ENCODE measurements at regions not wholly inside any gene's neighbourhood (a gene's known extent, or its start where the extent isn't known, plus 50 kb on each side); places are given as distances from the start of the nearest gene placed in this dataset.

- intact Hi-C loops (cut with micrococcal nuclease), result no loop called here
- DNase-seq, result no peak
- CTCF ChIA-PET (ENCODE audit: partially characterized antibody), result no interaction called here
- no peak overlapping the region for H3K4me3 Mint-ChIP-seq
- no peaks in the 10 kb centered on the region for H3K9me3 ChIP-seq (ENCODE audit: control insufficient read depth in 1 of 2, low read length in 2 of 2)
- no peaks in the 10 kb centered on the region for H3K36me3 ChIP-seq (ENCODE audit: insufficient read depth, low read length)
- no peak overlapping the region for H3K27ac ChIP-seq (ENCODE audit: low read depth, low read length)
- POLR2A ChIA-PET (ENCODE audit: partially characterized antibody), result no interaction called here
- no peaks in the 10 kb centered on the region for H3K36me3 Mint-ChIP-seq
- H3K4me1 ChIP-seq (ENCODE audit: insufficient read depth, low read length), result no peaks in the 10 kb centered on the region
- H3K27me3 Mint-ChIP-seq, result no peaks in the 10 kb centered on the region
- no peak overlapping the region for H3K27ac Mint-ChIP-seq
- peaks cover 0 to 3% (median under 1%) of the 10 kb centered on the region in 4 donors for H3K4me1 Mint-ChIP-seq
- H3K9me3 Mint-ChIP-seq, result peaks cover 0 to 1% (median 0%) of the 10 kb centered on the region in 8 donors
- no peak overlapping the region for H3K4me3 ChIP-seq (ENCODE audit: low read length in 2 of 2)
- H3K27me3 ChIP-seq (ENCODE audit: insufficient read depth, low read length), result no peaks in the 10 kb centered on the region
These were observed 255.6 kb upstream of the DPYD start for GRCh38 chr1:98176414-98176813.

- H3K4me3 Mint-ChIP-seq, result no peak overlapping the region
- intact Hi-C loops (cut with micrococcal nuclease), result no loop called here
- H3K27me3 Mint-ChIP-seq, result no peaks in the 10 kb centered on the region
- H3K4me1 Mint-ChIP-seq, result peaks cover 0 to 3% (median under 1%) of the 10 kb centered on the region in 4 donors
- H3K4me1 ChIP-seq (ENCODE audit: insufficient read depth, low read length), result no peaks in the 10 kb centered on the region
- ChIA-PET POLR2A (ENCODE audit: partially characterized antibody) (no interaction called here), CTCF (ENCODE audit: partially characterized antibody) (no interaction called here)
- no peaks in the 10 kb centered on the region for H3K36me3 Mint-ChIP-seq
- H3K9me3 Mint-ChIP-seq, result no peaks in the 10 kb centered on the region
- H3K27ac ChIP-seq (ENCODE audit: low read depth, low read length), result no peak overlapping the region
- no peak for DNase-seq
- no peak overlapping the region for H3K27ac Mint-ChIP-seq
- no peaks in the 10 kb centered on the region for H3K36me3 ChIP-seq (ENCODE audit: insufficient read depth, low read length)
- no peak overlapping the region for H3K4me3 ChIP-seq (ENCODE audit: low read length in 2 of 2)
- no peaks in the 10 kb centered on the region for H3K27me3 ChIP-seq (ENCODE audit: insufficient read depth, low read length)
- H3K9me3 ChIP-seq (ENCODE audit: control insufficient read depth in 1 of 2, low read length in 2 of 2), result no peaks in the 10 kb centered on the region
These were observed 251.7 kb upstream of the DPYD start for GRCh38 chr1:98172578-98172977.

GRCh38 chr1:98172022-98172421 lies 251.2 kb upstream of the DPYD start:
- H3K36me3 ChIP-seq (ENCODE audit: insufficient read depth, low read length), result no peaks in the 10 kb centered on the region
- H3K27ac ChIP-seq (ENCODE audit: low read depth, low read length), result no peak overlapping the region
- H3K27me3 Mint-ChIP-seq, result no peaks in the 10 kb centered on the region
- H3K27ac Mint-ChIP-seq, result no peak overlapping the region
- H3K36me3 Mint-ChIP-seq, result no peaks in the 10 kb centered on the region
- no peaks in the 10 kb centered on the region for H3K27me3 ChIP-seq (ENCODE audit: insufficient read depth, low read length)
- no peak overlapping the region for H3K4me3 Mint-ChIP-seq
- intact Hi-C loops (cut with micrococcal nuclease), result no loop called here
- no peaks in the 10 kb centered on the region for H3K4me1 ChIP-seq (ENCODE audit: insufficient read depth, low read length)
- no peaks in the 10 kb centered on the region for H3K9me3 Mint-ChIP-seq
- H3K4me3 ChIP-seq (ENCODE audit: low read length in 2 of 2), result no peak overlapping the region
- peaks cover 0 to 3% (median under 1%) of the 10 kb centered on the region in 4 donors for H3K4me1 Mint-ChIP-seq
- CTCF ChIA-PET (ENCODE audit: partially characterized antibody), result no interaction called here
- H3K9me3 ChIP-seq (ENCODE audit: control insufficient read depth in 1 of 2, low read length in 2 of 2), result no peaks in the 10 kb centered on the region
- DNase-seq, result no peak
- POLR2A ChIA-PET (ENCODE audit: partially characterized antibody), result no interaction called here

- no peaks in the 10 kb centered on the region for H3K27me3 ChIP-seq (ENCODE audit: insufficient read depth, low read length)
- no peaks in the 10 kb centered on the region for H3K4me1 ChIP-seq (ENCODE audit: insufficient read depth, low read length)
- H3K4me3 ChIP-seq (ENCODE audit: low read length in 2 of 2), result no peak overlapping the region
- no peaks in the 10 kb centered on the region for H3K9me3 Mint-ChIP-seq
- DNase-seq, result no peak
- intact Hi-C loops (cut with micrococcal nuclease), result no loop called here
- H3K9me3 ChIP-seq (ENCODE audit: control insufficient read depth in 1 of 2, low read length in 2 of 2), result no peaks in the 10 kb centered on the region
- no peak overlapping the region for H3K4me3 Mint-ChIP-seq
- H3K4me1 Mint-ChIP-seq, result peaks cover 0 to 4% (median 2%) of the 10 kb centered on the region in 4 donors
- no peaks in the 10 kb centered on the region for H3K36me3 ChIP-seq (ENCODE audit: insufficient read depth, low read length)
- H3K36me3 Mint-ChIP-seq, result no peaks in the 10 kb centered on the region
- ChIA-PET POLR2A (ENCODE audit: partially characterized antibody) (no interaction called here), CTCF (ENCODE audit: partially characterized antibody) (no interaction called here)
- H3K27me3 Mint-ChIP-seq, result peaks cover 0 to 2% of the 10 kb centered on the region in 2 donors
- no peak overlapping the region for H3K27ac ChIP-seq (ENCODE audit: low read depth, low read length)
- no peak overlapping the region for H3K27ac Mint-ChIP-seq
These were observed 243.7 kb upstream of the DPYD start for GRCh38 chr1:98164509-98164908.

- Histone ChIP-seq H3K4me1 (ENCODE audit: insufficient read depth, low read length) (no peaks in the 10 kb centered on the region), H3K4me3 (ENCODE audit: low read length in 2 of 2) (no peak overlapping the region), H3K27ac (ENCODE audit: low read depth, low read length) (no peak overlapping the region), H3K27me3 (ENCODE audit: insufficient read depth, low read length) (no peaks in the 10 kb centered on the region), H3K36me3 (ENCODE audit: insufficient read depth, low read length) (no peaks in the 10 kb centered on the region), H3K9me3 (ENCODE audit: control insufficient read depth in 1 of 2, low read length in 2 of 2) (no peaks in the 10 kb centered on the region)
- Mint-ChIP-seq H3K36me3 (no peaks in the 10 kb centered on the region), H3K4me3 (no peak overlapping the region), H3K27me3 (peaks cover 0 to 8% of the 10 kb centered on the region in 2 donors), H3K4me1 (no peaks in the 10 kb centered on the region), H3K9me3 (peaks cover 0 to 10% (median 5%) of the 10 kb centered on the region in 8 donors), H3K27ac (no peak overlapping the region)
- no peak for DNase-seq
- intact Hi-C loops (cut with micrococcal nuclease), result no loop called here
- ChIA-PET POLR2A (ENCODE audit: partially characterized antibody) (no interaction called here), CTCF (ENCODE audit: partially characterized antibody) (no interaction called here)
These were observed 236.9 kb upstream of the DPYD start for GRCh38 chr1:98157524-98158313.

- intact Hi-C loops (cut with micrococcal nuclease), result no loop called here
- POLR2A ChIA-PET (ENCODE audit: partially characterized antibody), result no interaction called here
- H3K4me1 ChIP-seq (ENCODE audit: insufficient read depth, low read length), result no peaks in the 10 kb centered on the region
- no peak overlapping the region for H3K27ac ChIP-seq (ENCODE audit: low read depth, low read length)
- H3K36me3 ChIP-seq (ENCODE audit: insufficient read depth, low read length), result no peaks in the 10 kb centered on the region
- H3K36me3 Mint-ChIP-seq, result no peaks in the 10 kb centered on the region
- H3K4me1 Mint-ChIP-seq, result no peaks in the 10 kb centered on the region
- no peaks in the 10 kb centered on the region for H3K27me3 ChIP-seq (ENCODE audit: insufficient read depth, low read length)
- H3K9me3 Mint-ChIP-seq, result peaks cover 4 to 21% (median 14%) of the 10 kb centered on the region in 8 donors
- peaks cover 2% of the 10 kb centered on the region in 2 donors for H3K27me3 Mint-ChIP-seq
- no peaks in the 10 kb centered on the region for H3K9me3 ChIP-seq (ENCODE audit: control insufficient read depth in 1 of 2, low read length in 2 of 2)
- no peak for DNase-seq
- CTCF ChIA-PET (ENCODE audit: partially characterized antibody), result no interaction called here
- H3K4me3 ChIP-seq (ENCODE audit: low read length in 2 of 2), result no peak overlapping the region
- no peak overlapping the region for H3K27ac Mint-ChIP-seq
- no peak overlapping the region for H3K4me3 Mint-ChIP-seq
These were observed 226.4 kb upstream of the DPYD start for GRCh38 chr1:98147280-98147679.

GRCh38 chr1:98145655-98146054 lies 224.8 kb upstream of the DPYD start:
- ChIA-PET POLR2A (ENCODE audit: partially characterized antibody) (no interaction called here), CTCF (ENCODE audit: partially characterized antibody) (no interaction called here)
- H3K27ac ChIP-seq (ENCODE audit: low read depth, low read length), result no peak overlapping the region
- H3K36me3 ChIP-seq (ENCODE audit: insufficient read depth, low read length), result no peaks in the 10 kb centered on the region
- no peak overlapping the region for H3K27ac Mint-ChIP-seq
- peaks cover 1 to 2% of the 10 kb centered on the region in 2 donors for H3K27me3 Mint-ChIP-seq
- no peak overlapping the region for H3K4me3 ChIP-seq (ENCODE audit: low read length in 2 of 2)
- H3K4me1 Mint-ChIP-seq, result no peaks in the 10 kb centered on the region
- H3K4me1 ChIP-seq (ENCODE audit: insufficient read depth, low read length), result no peaks in the 10 kb centered on the region
- no peaks in the 10 kb centered on the region for H3K9me3 ChIP-seq (ENCODE audit: control insufficient read depth in 1 of 2, low read length in 2 of 2)
- no peaks in the 10 kb centered on the region for H3K27me3 ChIP-seq (ENCODE audit: insufficient read depth, low read length)
- no peak overlapping the region for H3K4me3 Mint-ChIP-seq
- no peak for DNase-seq
- H3K9me3 Mint-ChIP-seq, result peaks cover 0 to 9% (median 4%) of the 10 kb centered on the region in 8 donors
- H3K36me3 Mint-ChIP-seq, result no peaks in the 10 kb centered on the region
- intact Hi-C loops (cut with micrococcal nuclease), result no loop called here

Measured in CD4-positive, alpha-beta memory T cell (primary cell).